ENCODE measurements at regions not wholly inside any gene's neighbourhood (a gene's known extent, or its start where the extent isn't known, plus 50 kb on each side); places are given as distances from the start of the nearest gene placed in this dataset.

- TF ChIP-seq CTCF (IDR thresholded peaks at IDR 0.05; ENCODE audit: low read length) (no peak), EZH2 (IDR thresholded peaks at IDR 0.05; ENCODE audit: borderline replicate concordance, low read length) (no peak)
Measured at GRCh38 chr12:58554522-58555157, 365.7 kb downstream of the LRIG3 start.
